ENCODE measurements at regions not wholly inside any gene's neighbourhood (a gene's known extent, or its start where the extent isn't known, plus 50 kb on each side); places are given as distances from the start of the nearest gene placed in this dataset.

DNA sequence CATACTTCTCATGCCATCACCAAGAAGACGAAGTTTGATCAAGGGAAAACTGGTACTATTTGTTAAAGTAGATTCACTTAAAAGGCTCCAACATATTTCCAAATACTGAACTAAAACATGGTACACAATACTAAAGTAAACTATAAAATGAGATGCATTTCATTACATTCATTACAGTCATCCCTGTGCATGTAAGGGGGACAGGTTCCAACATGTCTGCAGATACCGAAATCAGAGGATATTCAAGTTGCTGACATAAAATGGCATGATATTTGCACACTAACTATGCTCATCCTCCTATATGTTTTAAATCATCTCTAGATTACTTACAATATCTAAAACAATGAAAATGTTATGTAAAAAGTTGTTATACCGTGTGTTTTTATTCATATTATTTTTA, 893.9 kb upstream of the MANEA start:
- TF ChIP-seq EZH2 (IDR thresholded peaks at IDR 0.05; ENCODE audit: borderline replicate concordance, insufficient read depth, low read depth, low read length, poor library complexity, severe bottlenecking): no peak
- TF ChIP-seq, protein P1, sequence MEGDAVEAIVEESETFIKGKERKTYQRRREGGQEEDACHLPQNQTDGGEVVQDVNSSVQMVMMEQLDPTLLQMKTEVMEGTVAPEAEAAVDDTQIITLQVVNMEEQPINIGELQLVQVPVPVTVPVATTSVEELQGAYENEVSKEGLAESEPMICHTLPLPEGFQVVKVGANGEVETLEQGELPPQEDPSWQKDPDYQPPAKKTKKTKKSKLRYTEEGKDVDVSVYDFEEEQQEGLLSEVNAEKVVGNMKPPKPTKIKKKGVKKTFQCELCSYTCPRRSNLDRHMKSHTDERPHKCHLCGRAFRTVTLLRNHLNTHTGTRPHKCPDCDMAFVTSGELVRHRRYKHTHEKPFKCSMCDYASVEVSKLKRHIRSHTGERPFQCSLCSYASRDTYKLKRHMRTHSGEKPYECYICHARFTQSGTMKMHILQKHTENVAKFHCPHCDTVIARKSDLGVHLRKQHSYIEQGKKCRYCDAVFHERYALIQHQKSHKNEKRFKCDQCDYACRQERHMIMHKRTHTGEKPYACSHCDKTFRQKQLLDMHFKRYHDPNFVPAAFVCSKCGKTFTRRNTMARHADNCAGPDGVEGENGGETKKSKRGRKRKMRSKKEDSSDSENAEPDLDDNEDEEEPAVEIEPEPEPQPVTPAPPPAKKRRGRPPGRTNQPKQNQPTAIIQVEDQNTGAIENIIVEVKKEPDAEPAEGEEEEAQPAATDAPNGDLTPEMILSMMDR (IDR thresholded peaks at IDR 0.05): no peak

Measured in B cell (primary cell).